HepG2 (cell line): ENCODE measurements at regions not wholly inside any gene's neighbourhood (a gene's known extent, or its start where the extent isn't known, plus 50 kb on each side); places are given as distances from the start of the nearest gene placed in this dataset.

Experiments used
- ATAC-seq: fragments of 200-7000 bp; cut with Tn5 transposase; 3 replicates; pipeline ENCODE4 v1.9.1; 2020; ENCODE audit warnings: mild to moderate bottlenecking, moderate library complexity
- BruUV-seq: library from RNA; stranded (reverse); fragments of 400-500 nt; replicated peaks from 2 replicates; lab custom pipeline; 2021; lab: Mats Ljungman, UMichigan
- CTCF ChIA-PET: fragments of 300-600 bp; formaldehyde crosslinking; extraction: SDS; loops from one replicate; lab custom pipeline; 2021; ENCODE audit warnings: low total read pairs, inconsistent platforms, low intra/inter-chr PET ratio; lab: Yijun Ruan, JAX
- POLR2A ChIA-PET: fragments of 350-600 bp; sonication (Branson Sonifier 250); formaldehyde crosslinking; loops from one replicate; lab custom pipeline; 2020; ENCODE audit warnings: antibody characterized with exemption, inconsistent platforms; lab: Yijun Ruan, JAX
- DNase-seq: peaks from one replicate; pipeline ENCODE4 v3.0.0-alpha.2; 2015; ENCODE audit warnings: low spot score
- FAIRE-seq: peaks from 3 replicates; lab custom pipeline; 2011; peaks lifted over from hg19 to GRCh38; lab: Jason Lieb, UNC
- H2AFZ ChIP-seq: one replicate; pipeline ENCODE4 v1.6.1; 2011; ENCODE audit warnings: low read length, inconsistent platforms
- H3K27ac ChIP-seq: fragments of 300-600 bp; 3 replicates; pipeline ENCODE4 v1.8.0; 2011; ENCODE audit warnings: mixed run types, mild to moderate bottlenecking, mixed read lengths, low read length, inconsistent platforms; ENCODE audit not compliant: insufficient read depth; ENCODE audit errors: extremely low read length
- H3K27me3 ChIP-seq, 2 experiments: fragments of 200-600 bp in 1 of 2; 2 replicates in 1 of 2; 3 replicates in 1 of 2; pipeline versions ENCODE4 v1.6.0 to v1.8.0; 2011; ENCODE audit warnings: low read length in 2 of 2, mild to moderate bottlenecking in 2 of 2, moderate library complexity in 2 of 2, inconsistent platforms in 1 of 2; ENCODE audit not compliant: insufficient read depth in 2 of 2, control insufficient read depth in 1 of 2
- H3K36me3 ChIP-seq, 2 experiments: fragments of 200-600 bp in 1 of 2; replicated peaks in 1 of 2; 2 replicates in 1 of 2; 3 replicates in 1 of 2; pipeline versions ENCODE4 v1.5.1 to v1.8.0; 2011; ENCODE audit warnings: low read length in 2 of 2, inconsistent platforms in 1 of 2; ENCODE audit not compliant: insufficient read depth in 2 of 2, control insufficient read depth in 1 of 2
- H3K4me1 ChIP-seq: 2 replicates; pipeline ENCODE4 v1.5.1; 2012; ENCODE audit warnings: low read length, inconsistent platforms; ENCODE audit not compliant: insufficient read depth
- H3K4me2 ChIP-seq: 2 replicates; pipeline ENCODE4 v1.6.0; 2011; ENCODE audit warnings: low read depth, low read length, inconsistent platforms
- H3K4me3 ChIP-seq, 3 experiments: fragments of 200-600 bp in 1 of 3; sonication (generic), shearing (Covaris generic) in 1 of 3; replicated peaks in 1 of 3; 2 replicates each; pipeline ENCODE4 v1.5.1; 2011 to 2016; ENCODE audit warnings: low read length in 3 of 3, inconsistent platforms in 2 of 3, low read depth in 2 of 3, mild to moderate bottlenecking in 2 of 3, control low read depth in 1 of 3, mixed read lengths in 1 of 3; ENCODE audit not compliant: insufficient read depth in 1 of 3
- H3K79me2 ChIP-seq: one replicate; pipeline ENCODE4 v1.6.1; 2011; ENCODE audit warnings: low read length, inconsistent platforms; ENCODE audit not compliant: insufficient read depth
- H3K9ac ChIP-seq: 2 replicates; pipeline ENCODE4 v1.6.0; 2011; ENCODE audit warnings: mild to moderate bottlenecking, low read depth, low read length, inconsistent platforms; ENCODE audit not compliant: insufficient read depth
- H3K9me3 ChIP-seq: 2 replicates; pipeline ENCODE4 v1.5.1; 2012; ENCODE audit warnings: mild to moderate bottlenecking, low read length
- H4K20me1 ChIP-seq: 2 replicates; pipeline ENCODE4 v1.6.0; 2011; ENCODE audit warnings: inconsistent platforms, mild to moderate bottlenecking, low read length, moderate library complexity; ENCODE audit not compliant: insufficient read depth
- ETV5 ChIP-seq: IDR thresholded peaks from 2 replicates; pipeline ENCODE4 v1.6.1; 2018; ENCODE audit warnings: missing biosample characterization, missing genetic modification reagents, inconsistent platforms, borderline replicate concordance
- EZH2 ChIP-seq: conservative IDR thresholded peaks from 2 replicates; pipeline ENCODE4 v1.6.1; 2012; ENCODE audit warnings: mild to moderate bottlenecking, low read depth, low read length, moderate library complexity
- MED13 ChIP-seq: sonication (generic); formaldehyde crosslinking; IDR thresholded peaks from 2 replicates; pipeline ENCODE4 v1.5.0; 2020; ENCODE audit warnings: missing genetic modification reagents
- ZNF350 ChIP-seq: sonication (generic); formaldehyde crosslinking; IDR thresholded peaks from 2 replicates; pipeline ENCODE4 v1.4.0; 2020; ENCODE audit warnings: mild to moderate bottlenecking, low read depth, missing genetic modification reagents, borderline replicate concordance
- ZNF549 ChIP-seq: sonication (generic); formaldehyde crosslinking; IDR thresholded peaks from 2 replicates; pipeline ENCODE4 v1.5.0; 2020; ENCODE audit warnings: missing genetic modification reagents
- WGBS: methylation state at CpG from one replicate; pipeline ENCODE4 v1.1.6; 2017; ENCODE audit warnings: low lambda C conversion rate; 5-methylcytosine and 5-hydroxymethylcytosine counted together
- in situ Hi-C: cut with HindIII; loops from 2 replicates; pipeline ENCODE4 v1.10.0; 2017; ENCODE audit warnings: low pct_unique_long_range_greater_than_20kb; ENCODE audit not compliant: extremely low pct_ligation_motif_present
- intact Hi-C: fragments of 100-400 bp; cut with micrococcal nuclease; formaldehyde crosslinking; loops from one replicate; pipeline ENCODE4 v1.10.0; 2022; ENCODE audit not compliant: unreplicated experiment
- TF ChIP-seq, protein P1 (sequence below): sonication (generic); formaldehyde crosslinking; IDR thresholded peaks from 2 replicates; pipeline ENCODE4 v1.4.0; 2020; ENCODE audit warnings: missing genetic modification reagents
- TF ChIP-seq, protein P2 (sequence below): sonication (generic); formaldehyde crosslinking; IDR thresholded peaks from 2 replicates; pipeline ENCODE4 v1.4.0; 2020; ENCODE audit warnings: low read depth, mild to moderate bottlenecking, missing genetic modification reagents

- TF ChIP-seq ZNF549 (CRISPR knock-in tag), result no peak
- no peak for TF ChIP-seq ETV5 (CRISPR knock-in tag)
- no peak for TF ChIP-seq ZNF350 (CRISPR knock-in tag)
These were observed 192.5 kb upstream of the RORB start (continued) for GRCh38 chr9:74304598-74304997.

- no peak for FAIRE-seq
- BruUV-seq, result no TSS peak
- no peak overlapping the region for H3K4me3 ChIP-seq
- POLR2A ChIA-PET, result no interaction called here
- no peaks in the 10 kb centered on the region for H3K79me2 ChIP-seq
- H3K4me2 ChIP-seq, result no peak overlapping the region
- in situ Hi-C loops, result no loop called here
- H3K27ac ChIP-seq, result no peak overlapping the region
- H3K27me3 ChIP-seq, result no peaks in the 10 kb centered on the region
- no peaks in the 10 kb centered on the region for H3K4me1 ChIP-seq
- CTCF ChIA-PET, result no interaction called here
- no peak for DNase-seq
- WGBS, result 0% methylated on average over 2 of the region's 2 CpGs
- intact Hi-C loops, result no loop called here
- H2AFZ ChIP-seq, result no peak overlapping the region
- TF ChIP-seq MED13 (no peak), EZH2 (no peak)
- TF ChIP-seq, protein P1, sequence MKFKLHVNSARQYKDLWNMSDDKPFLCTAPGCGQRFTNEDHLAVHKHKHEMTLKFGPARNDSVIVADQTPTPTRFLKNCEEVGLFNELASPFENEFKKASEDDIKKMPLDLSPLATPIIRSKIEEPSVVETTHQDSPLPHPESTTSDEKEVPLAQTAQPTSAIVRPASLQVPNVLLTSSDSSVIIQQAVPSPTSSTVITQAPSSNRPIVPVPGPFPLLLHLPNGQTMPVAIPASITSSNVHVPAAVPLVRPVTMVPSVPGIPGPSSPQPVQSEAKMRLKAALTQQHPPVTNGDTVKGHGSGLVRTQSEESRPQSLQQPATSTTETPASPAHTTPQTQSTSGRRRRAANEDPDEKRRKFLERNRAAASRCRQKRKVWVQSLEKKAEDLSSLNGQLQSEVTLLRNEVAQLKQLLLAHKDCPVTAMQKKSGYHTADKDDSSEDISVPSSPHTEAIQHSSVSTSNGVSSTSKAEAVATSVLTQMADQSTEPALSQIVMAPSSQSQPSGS (CRISPR knock-in tag), result no peak
- TF ChIP-seq, protein P2, sequence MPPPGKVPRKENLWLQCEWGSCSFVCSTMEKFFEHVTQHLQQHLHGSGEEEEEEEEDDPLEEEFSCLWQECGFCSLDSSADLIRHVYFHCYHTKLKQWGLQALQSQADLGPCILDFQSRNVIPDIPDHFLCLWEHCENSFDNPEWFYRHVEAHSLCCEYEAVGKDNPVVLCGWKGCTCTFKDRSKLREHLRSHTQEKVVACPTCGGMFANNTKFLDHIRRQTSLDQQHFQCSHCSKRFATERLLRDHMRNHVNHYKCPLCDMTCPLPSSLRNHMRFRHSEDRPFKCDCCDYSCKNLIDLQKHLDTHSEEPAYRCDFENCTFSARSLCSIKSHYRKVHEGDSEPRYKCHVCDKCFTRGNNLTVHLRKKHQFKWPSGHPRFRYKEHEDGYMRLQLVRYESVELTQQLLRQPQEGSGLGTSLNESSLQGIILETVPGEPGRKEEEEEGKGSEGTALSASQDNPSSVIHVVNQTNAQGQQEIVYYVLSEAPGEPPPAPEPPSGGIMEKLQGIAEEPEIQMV (CRISPR knock-in tag), result no peak
- no peaks in the 10 kb centered on the region for H4K20me1 ChIP-seq
- no peak for ATAC-seq
- peaks cover 15% of the 10 kb centered on the region for H3K9me3 ChIP-seq
- H3K36me3 ChIP-seq, result no peaks in the 10 kb centered on the region
- H3K9ac ChIP-seq, result no peak overlapping the region
These were observed 187.5 kb upstream of the RORB start for GRCh38 chr9:74309654-74310053.
